Neural cell (in vitro differentiated cells): ENCODE measurements at regions not wholly inside any gene's neighbourhood (a gene's known extent, or its start where the extent isn't known, plus 50 kb on each side); places are given as distances from the start of the nearest gene placed in this dataset.

Experiments used
- CTCF ChIP-seq: fragments of 450-650 bp; IDR thresholded peaks from 2 replicates; pipeline ENCODE4 v1.5.1; 2014; ENCODE audit warnings: antibody characterized with exemption, mild to moderate bottlenecking, moderate library complexity; ENCODE audit not compliant: poor library complexity, severe bottlenecking
- EP300 ChIP-seq: fragments of 450-650 bp; conservative IDR thresholded peaks from 2 replicates; pipeline ENCODE4 v1.6.1; 2014; ENCODE audit warnings: antibody characterized with exemption, mild to moderate bottlenecking, moderate library complexity; ENCODE audit not compliant: poor library complexity, severe bottlenecking
- EZH2 ChIP-seq: fragments of 200-600, 300-800 bp; shearing (Covaris generic), sonication (generic); IDR thresholded peaks from 2 replicates; pipeline ENCODE4 v1.6.1; 2014; ENCODE audit warnings: antibody characterized with exemption, low read length, borderline replicate concordance, mild to moderate bottlenecking; ENCODE audit not compliant: insufficient read depth, poor library complexity, severe bottlenecking
- MXI1 ChIP-seq: fragments of 450-650 bp; conservative IDR thresholded peaks from 2 replicates; pipeline ENCODE4 v1.6.1; 2014; ENCODE audit warnings: antibody characterized with exemption, mild to moderate bottlenecking; ENCODE audit not compliant: poor library complexity, severe bottlenecking
- RAD21 ChIP-seq: fragments of 450-650 bp; conservative IDR thresholded peaks from 2 replicates; pipeline ENCODE4 v1.6.1; 2014; ENCODE audit warnings: antibody characterized with exemption, mild to moderate bottlenecking, moderate library complexity
- REST ChIP-seq: IDR thresholded peaks from 2 replicates; pipeline ENCODE4 v1.6.1; 2012; ENCODE audit warnings: borderline replicate concordance
- SMC3 ChIP-seq: fragments of 450-650 bp; conservative IDR thresholded peaks from 2 replicates; pipeline ENCODE4 v1.6.1; 2014; ENCODE audit warnings: antibody characterized with exemption, mild to moderate bottlenecking, moderate library complexity; ENCODE audit not compliant: poor library complexity
- TAF1 ChIP-seq: IDR thresholded peaks from 2 replicates; pipeline ENCODE4 v1.6.1; 2012; ENCODE audit warnings: low read depth

- TF ChIP-seq SMC3 (no peak), EP300 (no peak), MXI1 (no peak), EZH2 (no peak), RAD21 (no peak), CTCF (no peak), TAF1 (no peak), REST (no peak)
These were observed 86.6 kb upstream of the MAFB start for GRCh38 chr20:40775561-40776146.
